Uterus (tissue), 2 donors: ENCODE measurements at regions not wholly inside any gene's neighbourhood (a gene's known extent, or its start where the extent isn't known, plus 50 kb on each side); places are given as distances from the start of the nearest gene placed in this dataset.

Experiments used
- POLR2A ChIP-seq, 2 donors: fragments of 450-650 bp; IDR thresholded peaks; one replicate each; pipeline ENCODE4 v1.6.1; 2016; ENCODE audit warnings: antibody characterized with exemption in 2 of 2, mild to moderate bottlenecking in 1 of 2, moderate library complexity in 1 of 2
- TF ChIP-seq, protein P1 (sequence below), 4 experiments: fragments of 200-600 bp in 2 of 4; fragments of 450-650 bp in 2 of 4; sonication (generic) in 2 of 4; IDR thresholded peaks; one replicate each; pipeline ENCODE4 v1.5.1; 2016 to 2019; ENCODE audit warnings: antibody characterized with exemption in 4 of 4, mild to moderate bottlenecking in 2 of 4, moderate library complexity in 1 of 4

DNA sequence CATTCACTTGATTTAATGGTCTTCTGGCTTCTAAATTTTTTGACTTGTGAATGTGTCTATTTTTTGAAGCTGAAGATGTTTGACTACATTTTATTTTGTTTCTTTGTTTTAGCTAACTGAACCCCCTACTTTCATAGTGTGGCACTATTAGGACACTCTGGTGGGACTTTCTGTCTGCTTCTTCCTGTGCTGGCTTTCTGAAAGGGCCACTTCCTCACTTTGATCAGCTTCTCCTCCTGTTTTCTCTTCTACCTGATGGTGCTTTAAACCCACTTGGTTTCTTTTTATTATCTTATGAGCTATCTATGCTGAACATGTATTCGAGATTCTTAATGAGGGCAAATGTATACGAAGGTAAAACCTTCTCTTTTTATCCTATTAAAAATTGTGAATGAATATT lies 186.1 kb upstream of the CASK start:
- TF ChIP-seq POLR2A (IDR thresholded peaks at IDR 0.05) = no peak
- TF ChIP-seq, protein P1, sequence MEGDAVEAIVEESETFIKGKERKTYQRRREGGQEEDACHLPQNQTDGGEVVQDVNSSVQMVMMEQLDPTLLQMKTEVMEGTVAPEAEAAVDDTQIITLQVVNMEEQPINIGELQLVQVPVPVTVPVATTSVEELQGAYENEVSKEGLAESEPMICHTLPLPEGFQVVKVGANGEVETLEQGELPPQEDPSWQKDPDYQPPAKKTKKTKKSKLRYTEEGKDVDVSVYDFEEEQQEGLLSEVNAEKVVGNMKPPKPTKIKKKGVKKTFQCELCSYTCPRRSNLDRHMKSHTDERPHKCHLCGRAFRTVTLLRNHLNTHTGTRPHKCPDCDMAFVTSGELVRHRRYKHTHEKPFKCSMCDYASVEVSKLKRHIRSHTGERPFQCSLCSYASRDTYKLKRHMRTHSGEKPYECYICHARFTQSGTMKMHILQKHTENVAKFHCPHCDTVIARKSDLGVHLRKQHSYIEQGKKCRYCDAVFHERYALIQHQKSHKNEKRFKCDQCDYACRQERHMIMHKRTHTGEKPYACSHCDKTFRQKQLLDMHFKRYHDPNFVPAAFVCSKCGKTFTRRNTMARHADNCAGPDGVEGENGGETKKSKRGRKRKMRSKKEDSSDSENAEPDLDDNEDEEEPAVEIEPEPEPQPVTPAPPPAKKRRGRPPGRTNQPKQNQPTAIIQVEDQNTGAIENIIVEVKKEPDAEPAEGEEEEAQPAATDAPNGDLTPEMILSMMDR (IDR thresholded peaks at IDR 0.05) = no peak
